ENCODE measurements at regions not wholly inside any gene's neighbourhood (a gene's known extent, or its start where the extent isn't known, plus 50 kb on each side); places are given as distances from the start of the nearest gene placed in this dataset.

DNA sequence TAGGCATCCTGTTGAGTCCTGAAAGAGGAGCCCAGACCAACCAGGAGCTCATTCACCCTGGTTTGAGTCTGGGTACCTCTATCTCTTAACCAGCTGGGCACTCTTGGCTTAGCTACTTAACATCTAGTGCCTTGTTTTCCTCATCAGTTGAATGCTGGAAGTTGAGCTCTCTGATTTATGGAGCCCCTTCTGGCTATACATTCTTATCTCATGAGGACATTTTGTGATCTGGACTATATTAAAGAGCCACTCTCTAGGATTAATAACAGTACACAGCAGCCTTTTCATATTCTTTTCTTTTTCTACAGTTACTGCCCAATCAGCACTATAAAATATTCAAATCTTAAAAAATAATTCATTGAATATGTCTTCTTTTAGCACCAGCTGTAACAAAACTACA is 296.9 kb upstream of the RUNX1 start:
- no peak for DNase-seq (ENCODE audit: low read depth, low spot score)

DNA sequence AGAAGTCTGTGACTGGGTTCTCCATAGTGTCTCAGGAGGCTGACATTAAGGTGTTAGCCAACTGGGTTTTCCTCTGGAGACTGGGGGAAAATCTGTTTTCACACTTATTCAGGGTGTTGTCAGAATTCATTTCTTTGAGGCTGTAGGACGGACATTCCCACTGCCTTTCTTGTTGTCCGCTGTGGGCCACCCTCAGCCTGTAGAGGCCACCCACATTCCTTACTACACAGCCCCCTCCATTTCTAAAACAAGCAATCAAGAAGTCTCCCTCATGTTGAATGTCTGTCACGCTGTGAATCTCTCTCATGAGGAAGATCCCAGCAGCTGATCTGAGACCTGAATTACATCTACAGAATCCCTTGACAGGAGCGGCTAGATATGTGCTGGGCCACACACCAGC is 295.5 kb upstream of the RUNX1 start:
- DNase-seq (ENCODE audit: low read depth, low spot score): no peak

DNA sequence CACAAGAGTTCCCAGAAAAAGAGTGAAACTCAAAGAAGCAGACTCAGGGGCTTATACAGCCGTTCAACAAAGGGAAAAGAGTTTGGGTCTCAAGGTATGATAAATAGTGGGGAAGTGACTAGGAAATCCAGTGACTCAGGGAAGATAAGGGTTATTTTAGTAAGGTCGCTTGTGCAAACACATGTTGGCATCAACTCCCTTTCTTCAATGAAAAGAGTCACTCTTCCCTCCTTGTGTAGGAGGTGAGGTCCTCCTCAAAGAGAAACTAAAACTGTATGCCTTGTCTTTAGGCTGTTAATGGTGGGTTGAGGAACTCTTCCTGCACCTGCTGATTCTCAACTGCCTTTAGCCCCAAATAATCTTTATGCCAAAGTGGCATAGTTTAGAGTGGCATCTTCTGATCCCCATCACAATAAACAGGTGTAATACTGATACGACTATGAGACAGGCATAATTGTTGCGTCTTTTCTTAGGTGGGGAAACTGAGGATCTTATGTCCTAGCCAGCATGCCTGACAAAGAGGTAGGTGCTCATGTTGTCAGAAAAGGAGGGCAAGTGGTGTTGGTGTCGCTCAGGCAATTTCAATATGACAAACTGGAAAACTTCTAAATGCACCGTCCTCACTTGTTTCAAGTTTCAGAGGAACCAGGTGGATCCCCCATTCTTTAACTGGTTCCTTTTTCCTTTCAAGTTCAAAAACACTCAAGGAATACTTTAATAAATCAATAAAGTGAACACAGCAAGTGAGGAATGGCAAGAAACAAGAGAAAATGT is 294.1 kb upstream of the RUNX1 start:
- DNase-seq (ENCODE audit: low read depth, low spot score): no peak

DNA sequence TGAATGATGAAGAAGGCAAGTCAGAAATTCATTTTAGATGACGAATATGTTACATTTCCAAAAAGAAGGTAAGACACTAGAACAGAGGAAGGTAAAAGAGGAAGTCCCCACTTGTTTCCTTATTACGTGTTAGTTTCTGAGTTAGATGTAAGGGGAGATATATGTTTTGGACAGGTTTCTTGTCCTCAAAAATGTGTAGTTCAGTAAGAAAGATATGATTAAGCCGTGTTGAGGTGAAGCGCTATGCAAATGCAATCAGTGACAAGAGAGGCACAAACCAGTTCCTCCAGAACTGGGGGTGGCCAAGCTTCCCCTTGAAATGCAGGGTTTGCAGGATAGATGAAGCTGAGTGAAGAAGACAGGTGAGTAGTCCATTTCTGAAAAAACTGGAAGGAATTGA is 293.3 kb upstream of the RUNX1 start:
- no peak for DNase-seq (ENCODE audit: low read depth, low spot score)

DNA sequence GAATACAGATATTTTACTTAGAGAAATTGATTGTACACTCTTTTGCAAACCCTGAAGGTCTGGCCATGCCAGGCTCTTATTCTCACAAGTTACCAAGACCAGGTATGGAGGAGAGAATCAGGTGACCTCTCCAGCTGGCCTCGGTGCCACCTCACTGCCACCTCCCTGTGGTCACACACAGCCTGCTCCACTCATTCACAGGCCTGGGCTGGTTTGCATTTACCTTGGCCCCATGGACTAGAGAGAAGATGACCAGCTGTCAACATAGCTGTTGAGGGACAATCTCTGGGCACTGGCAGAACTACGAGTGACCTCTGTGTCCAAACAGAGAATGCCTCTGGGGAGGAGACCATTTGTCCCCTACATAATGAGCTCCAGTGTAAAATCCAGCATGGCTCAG is 291.2 kb upstream of the RUNX1 start:
- no peak for DNase-seq (ENCODE audit: low read depth, low spot score)

DNA sequence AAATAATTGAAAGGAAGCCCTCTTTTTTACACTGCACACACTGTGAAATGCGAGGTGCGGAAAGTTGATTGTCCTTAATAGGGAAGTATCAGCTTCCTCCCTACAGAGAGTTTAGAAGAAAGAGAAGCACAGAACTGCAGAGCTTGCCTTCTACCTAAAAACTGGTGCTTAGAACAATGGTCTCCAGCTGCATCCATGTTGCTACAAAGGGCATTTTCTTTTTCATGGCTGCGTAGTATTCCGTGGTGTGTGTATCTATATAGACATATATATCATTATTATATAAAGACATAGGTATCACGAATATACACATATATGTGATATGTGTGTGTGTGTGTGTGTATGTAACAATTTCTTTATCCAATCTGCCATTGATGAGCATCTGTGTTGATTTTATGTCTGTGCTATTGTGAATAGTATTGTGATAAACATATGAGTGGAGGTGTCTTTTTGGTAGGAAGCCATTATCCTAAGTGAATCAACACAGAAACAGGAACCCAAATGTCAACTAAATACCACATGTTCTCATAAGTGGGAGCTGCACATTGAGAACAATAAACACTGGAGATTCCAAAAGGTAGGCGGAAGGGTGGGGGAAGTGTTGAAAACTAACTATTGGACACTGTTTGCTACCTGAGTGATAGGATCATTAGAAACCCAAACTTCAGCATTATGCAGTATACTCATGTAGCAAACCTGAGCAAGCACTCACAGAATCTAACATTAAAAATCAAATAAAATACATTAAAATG is 290.0 kb upstream of the RUNX1 start:
- no peak for DNase-seq (ENCODE audit: low read depth, low spot score)

DNA sequence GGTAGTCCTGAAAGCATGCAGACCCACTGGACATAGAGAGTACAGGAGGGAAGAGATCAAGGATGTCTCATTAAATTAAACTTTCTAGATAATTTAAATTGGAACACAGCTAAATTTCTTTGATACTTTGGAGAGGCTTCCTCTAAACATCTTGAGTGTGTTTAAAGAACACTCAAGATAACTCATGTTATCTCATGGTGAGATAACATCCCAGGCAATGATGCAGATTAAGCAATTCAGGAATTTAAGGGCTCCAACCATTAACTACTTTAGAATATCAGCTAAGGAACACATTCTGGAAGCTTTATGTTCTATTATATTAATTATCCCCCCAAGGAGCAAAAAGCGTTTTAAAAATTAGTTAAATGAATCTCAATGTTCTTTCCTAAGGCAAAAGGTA is 289.2 kb upstream of the RUNX1 start:
- no peak for DNase-seq (ENCODE audit: low read depth, low spot score)

DNA sequence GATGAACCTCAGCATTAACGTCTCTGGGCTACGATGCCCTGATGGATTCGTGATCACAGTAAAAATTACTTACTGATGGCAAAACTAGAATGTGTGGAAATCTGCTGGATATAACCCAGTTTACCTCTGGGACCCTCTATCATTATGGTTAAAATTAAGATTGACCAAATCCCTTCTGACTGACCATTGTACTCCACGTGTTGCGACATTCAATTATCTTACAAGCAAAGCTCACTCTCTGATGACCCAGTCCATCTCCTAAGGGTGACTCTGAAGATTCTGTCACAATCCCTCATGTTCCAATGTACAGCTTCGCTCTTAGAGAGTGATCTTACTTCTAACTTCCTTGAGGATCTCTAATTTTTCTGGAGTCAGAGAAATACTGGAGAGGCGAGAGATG is 288.5 kb upstream of the RUNX1 start:
- DNase-seq (ENCODE audit: low read depth, low spot score): no peak

DNA sequence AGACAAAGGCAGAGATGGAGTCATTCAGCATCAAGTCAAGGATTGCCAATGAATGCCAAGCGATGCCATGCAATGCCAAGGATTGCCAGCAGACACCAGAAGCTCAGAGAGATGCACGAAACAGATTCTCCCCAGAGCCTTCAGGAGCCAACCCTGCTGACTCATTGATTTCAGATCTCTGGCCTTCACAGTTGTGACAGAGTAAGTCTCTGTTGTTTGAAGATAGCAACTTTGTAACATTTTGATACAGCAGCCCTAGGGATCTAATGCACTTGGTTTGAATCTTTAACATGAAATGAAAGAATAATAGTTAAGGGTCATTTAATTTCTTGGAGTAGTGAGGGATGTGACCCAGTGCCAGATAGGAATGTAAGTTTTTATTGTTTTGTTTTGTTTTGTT is 287.4 kb upstream of the RUNX1 start:
- no peak for DNase-seq (ENCODE audit: low read depth, low spot score)

DNA sequence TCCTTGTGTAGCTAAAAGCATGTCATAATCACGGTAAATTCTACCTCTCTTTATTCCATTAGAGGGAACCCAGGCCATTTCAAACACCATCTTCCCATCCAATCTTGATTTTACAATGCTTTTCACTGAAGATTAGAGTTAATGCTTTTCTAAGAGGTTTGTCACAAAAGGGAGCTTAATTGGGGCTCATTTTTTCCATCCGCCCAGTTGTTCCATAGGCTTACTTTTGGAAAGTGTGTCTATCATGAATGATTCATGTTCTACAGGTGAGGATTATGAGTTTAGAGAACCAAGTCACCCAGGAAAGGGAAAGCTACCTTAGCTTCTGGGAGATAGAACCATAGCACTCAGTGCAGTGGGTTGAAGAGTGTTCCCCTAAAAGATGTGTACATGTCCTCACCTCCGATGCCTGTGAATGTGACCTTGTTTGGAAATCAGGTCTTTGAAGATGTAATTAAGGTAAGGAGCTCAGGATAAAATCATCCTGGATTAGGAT is 286.9 kb upstream of the RUNX1 start:
- DNase-seq (ENCODE audit: low read depth, low spot score): no peak

DNA sequence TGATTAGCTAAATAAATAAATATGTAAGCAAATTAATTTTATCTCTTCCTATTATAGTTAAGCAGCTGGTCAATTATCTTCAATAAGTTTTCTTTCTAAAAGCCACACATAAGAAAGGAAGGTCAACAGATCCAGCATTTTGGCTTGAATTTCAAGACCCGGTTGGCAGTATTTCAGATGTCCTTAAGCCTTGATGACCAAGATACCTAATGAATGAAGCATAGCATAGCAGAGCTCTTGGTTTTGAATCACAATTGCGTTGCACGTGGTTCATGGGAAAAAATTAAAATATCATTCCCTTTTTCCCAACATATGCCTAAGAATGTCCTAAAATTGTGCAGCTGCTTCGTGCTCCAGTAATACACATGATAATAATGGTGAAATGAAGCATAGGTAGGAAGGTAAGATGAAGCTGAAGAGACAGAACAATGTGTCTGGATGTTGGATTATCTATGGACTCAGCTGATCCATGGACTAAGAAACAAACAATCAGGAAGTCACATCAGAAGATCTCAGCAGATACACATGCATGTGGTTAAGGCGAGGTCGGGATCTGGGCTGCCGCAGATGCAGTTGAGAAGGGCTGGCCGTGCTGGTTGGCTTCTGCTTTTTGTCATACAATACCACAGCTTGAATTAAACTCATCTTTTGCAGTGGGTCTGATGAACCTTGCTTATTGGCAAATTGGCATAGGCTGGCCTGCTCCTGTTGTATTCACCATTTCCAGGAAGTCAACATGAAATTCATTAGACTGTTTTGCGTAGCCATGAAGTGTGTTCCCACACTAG is 284.9 kb upstream of the RUNX1 start:
- DNase-seq (ENCODE audit: low read depth, low spot score): no peak

DNA sequence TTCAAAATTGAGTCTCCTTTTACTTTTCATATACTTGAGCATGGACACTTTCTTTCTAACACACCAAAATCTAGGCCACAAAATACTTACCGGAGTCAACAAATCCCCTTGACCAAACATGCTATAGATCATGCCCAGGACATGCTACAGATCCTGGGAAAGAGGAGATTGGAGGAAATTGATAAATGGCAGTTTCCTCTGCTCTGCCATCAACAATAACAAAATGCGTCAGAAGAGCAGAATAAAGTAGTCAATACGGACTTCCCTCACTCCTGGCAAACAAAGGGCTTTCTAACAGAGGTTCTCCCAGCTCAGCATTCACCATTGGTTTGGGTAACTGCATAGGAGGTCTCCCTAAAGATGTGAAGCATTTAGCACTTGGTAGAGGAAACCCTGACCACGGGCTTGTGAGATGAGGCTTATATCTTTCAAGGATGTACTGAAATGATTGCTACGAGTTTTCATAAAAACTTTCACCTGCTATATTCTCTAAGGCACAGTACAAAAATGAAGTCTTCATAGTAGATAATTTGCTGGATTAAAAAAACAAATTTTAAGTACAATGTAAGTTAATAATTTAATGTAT is 283.8 kb upstream of the RUNX1 start:
- no peak for DNase-seq (ENCODE audit: low read depth, low spot score)

DNA sequence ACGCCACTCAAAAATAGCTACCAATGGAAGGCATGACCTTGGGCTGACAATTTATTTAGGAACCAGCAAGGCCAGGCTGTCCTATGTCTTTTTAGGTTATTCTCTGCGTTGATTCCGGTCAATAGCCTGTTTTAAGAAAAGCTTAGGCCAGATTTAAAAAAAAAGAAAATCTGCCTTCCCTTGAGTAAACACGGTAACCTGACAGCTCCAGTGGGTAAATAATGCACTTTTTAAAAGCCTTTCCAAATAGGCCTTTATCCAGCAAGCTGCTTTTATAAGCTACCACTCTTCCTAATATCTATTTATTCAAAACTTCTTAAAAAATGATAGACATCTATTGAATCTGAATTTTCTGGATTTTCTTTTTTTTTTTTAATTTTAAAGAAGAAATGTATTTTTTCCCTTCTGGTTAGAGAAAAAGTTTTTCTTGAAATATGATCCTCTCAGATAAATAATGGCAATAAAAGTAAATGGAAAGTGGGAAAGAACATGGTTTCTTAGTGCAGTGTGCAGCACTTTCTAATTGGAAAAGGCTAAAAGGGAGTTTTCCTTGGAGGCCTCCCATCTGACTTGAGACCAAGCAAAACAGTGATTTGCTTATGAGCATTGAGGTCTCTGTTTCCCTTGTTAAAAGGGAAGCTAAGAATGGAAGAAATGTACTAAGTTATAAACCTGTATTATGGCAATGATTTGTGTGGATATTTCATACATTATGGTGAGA is 281.0 kb upstream of the RUNX1 start:
- DNase-seq (ENCODE audit: low read depth, low spot score): peak; percentile 77

DNA sequence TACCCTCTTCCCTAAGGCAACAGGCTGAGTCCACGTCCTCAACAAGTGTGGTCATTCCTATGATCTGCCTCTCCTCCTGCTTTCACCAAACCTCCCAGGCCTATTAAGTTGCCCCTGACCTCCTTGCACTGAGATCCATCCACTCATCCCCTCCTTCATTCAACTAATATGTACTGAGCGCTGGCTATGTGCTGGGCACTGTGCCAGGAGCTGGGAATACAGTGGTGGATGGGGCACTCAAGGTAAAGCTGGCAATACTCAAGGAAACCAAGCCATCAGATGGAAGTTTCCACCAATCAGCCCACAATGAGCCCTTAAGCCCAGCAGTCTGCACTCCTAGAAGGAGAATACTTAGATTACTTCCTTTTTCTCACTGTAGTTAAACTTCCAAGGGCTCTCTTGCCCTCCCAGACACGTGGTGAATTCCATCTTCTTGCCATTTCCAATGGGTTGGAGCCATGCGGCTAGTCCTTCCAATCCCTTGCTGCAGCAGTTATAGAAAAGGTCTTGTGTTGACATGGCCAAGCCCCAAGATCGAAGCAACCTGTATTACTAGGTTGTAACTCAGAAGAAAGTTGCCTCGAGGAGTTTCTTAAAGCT is 279.9 kb upstream of the RUNX1 start:
- no peak for DNase-seq (ENCODE audit: low read depth, low spot score)

DNA sequence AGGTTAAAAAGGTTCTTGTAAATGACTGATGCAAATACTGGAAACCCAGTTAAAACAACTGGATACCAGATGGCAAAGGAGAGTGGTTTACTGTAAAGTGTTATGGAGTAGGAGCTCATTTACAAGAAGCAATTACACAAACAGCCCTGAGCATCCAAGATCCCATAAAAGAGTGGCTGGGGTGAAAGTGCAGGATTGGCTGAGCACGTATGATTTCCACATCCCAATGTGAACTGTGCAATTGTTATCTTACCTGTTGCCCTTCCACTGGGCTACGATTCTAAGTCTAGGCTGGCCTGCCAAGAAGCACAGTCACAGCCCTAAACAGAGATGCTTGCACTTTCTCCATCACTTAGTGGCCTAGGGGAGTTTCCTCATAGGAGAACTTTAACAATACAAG is 277.6 kb upstream of the RUNX1 start:
- no peak for DNase-seq (ENCODE audit: low read depth, low spot score)

DNA sequence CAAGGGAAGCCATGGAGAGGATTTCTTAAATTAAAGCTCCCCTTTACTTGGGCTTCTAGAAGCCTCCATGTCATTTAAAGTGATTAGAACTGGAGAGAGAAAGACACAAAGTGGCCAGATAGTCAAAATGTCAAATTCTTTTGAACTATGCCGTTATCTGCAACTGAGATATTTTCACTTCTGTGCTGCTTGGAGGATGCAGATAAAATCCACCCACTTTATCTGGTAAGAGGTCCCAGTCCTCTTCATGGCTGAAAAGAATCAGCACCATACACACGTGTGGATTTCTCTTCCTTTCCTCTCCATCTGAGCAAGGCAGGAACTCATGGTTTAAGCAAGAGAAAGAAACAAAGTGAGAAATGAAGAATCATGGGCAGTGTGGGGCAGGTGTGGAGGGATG is 276.9 kb upstream of the RUNX1 start:
- no peak for DNase-seq (ENCODE audit: low read depth, low spot score)

DNA sequence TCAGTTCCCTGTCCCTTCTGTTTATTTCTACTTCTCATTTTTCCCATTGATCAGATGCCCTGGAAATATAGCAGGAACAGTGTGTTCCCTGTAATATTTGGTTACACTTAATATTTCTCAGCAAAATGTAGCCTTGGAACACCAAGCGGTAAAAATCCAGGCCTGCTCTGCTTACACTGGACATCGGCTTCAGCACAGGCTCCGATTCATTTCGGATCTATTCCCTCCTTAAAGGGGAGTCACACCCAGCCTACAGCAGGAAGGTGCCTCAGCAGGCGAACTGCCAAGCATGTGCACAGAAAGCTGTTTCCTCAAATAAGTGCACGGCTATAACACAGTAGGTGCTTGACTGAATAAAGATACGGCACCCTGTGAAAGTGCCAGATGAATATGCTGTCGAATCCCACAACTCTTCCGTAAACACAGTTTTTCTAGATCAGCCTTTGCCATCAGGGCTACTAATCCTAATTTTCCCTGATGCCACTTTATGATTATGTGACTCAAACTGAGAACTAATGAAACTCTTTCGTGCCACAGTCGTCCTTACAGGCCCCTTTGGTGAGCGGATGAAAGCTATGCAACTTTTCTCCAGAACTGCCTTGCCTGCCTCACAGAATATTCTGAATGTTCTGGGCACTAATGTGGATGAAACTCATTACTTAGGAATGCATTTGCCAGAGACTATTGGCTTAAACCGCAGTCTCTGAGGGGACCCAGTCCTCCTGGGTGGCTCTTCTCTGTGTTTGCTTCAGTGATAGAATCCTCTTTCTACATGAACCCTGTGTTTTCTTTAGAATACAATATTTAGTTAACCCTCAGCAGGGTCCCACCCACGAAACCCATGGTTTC is 275.5 kb upstream of the RUNX1 start:
- DNase-seq (ENCODE audit: low read depth, low spot score): peak; percentile 92

DNA sequence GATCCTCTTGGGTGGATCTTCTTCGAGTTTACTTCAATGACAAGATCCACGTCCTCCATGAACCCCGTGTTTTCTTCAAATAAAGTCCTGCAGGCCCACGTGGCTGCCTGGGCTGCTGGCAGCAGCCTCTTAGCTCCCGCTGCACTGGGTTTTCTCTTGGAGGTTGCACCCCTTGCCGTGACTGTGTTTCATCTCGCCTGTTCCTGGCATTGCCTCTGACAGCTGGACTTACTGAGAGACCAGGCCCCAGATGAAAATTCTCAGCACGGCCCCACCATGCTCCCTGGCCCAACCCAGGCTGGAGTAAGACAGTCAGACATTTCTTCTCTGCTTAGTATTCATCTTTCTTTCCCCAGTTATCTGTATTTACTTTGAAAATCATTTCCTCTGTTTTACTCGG is 274.8 kb upstream of the RUNX1 start:
- DNase-seq (ENCODE audit: low read depth, low spot score): no peak

DNA sequence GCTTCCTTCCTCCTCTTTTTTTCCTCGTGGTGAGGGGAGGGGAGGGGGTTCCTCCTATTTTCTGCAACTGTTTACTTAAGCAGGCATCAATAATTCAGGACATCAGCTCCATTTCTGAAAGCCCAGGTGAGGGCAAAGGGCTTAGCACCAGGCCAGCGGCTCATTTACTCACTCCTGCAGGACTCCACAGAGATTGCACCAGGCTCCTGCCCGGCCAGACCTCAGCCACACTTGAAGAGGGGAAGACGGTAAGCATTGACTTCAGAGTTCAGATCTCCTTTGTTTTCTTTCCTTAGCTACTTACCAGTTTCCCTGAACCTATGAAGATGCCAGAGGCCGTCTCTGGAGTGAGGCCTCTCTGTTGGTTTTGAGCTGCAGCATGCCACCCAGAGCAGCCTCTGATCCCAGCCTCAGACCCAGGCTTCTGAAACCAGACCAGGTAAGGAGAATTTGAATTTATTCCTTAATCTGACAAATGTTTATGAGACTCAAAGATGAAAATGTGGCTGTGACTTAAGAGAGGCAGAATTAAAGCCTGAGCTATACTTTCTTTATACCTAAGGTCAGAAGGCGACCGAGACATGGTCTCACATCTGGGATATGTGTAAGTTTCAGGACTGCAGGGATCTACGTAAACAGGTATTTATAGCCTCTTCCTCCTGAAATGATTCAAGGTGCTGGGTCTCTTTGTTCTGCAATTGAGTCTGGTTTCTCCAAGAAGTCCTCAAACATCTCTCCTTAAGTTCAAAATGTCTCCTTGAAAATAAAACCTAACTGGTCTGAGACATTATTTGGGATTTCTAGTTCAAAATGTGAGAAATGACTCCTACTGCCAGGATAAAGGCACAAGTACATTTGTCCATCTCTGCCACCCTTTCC is 272.5 kb upstream of the RUNX1 start:
- DNase-seq (ENCODE audit: low read depth, low spot score): no peak

Measured in astrocyte of the hippocampus (primary cell).